GM18868 (cell line): ENCODE measurements at regions not wholly inside any gene's neighbourhood (a gene's known extent, or its start where the extent isn't known, plus 50 kb on each side); places are given as distances from the start of the nearest gene placed in this dataset.

Experiments
- ATAC-seq: cut with Tn5 transposase; IDR thresholded peaks from one replicate; pipeline ENCODE4 v1.9.1; 2021; ENCODE audit warnings: mild to moderate bottlenecking, moderate library complexity; ENCODE audit not compliant: unreplicated experiment

DNA sequence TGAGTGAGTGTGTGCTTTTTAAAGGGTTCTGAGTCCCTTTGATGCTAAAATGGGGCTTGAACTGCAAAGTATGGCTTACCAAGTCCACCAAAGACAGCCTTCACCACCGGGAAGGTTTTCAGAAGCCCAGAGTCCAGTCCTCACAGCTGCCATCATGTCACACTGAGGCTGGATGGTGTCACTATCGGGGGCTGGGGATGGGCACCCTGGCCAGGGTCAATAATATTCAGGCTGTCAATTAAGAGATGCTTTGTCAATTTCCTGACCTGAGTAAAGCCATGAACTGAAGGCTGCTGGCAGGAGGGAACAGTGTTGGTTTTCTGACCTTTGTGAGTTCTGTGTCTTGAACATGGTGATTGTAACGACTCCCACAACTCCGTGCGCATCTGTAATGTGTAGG lies 373.0 kb upstream of the B3GAT1 start:
- ATAC-seq: no peak

DNA sequence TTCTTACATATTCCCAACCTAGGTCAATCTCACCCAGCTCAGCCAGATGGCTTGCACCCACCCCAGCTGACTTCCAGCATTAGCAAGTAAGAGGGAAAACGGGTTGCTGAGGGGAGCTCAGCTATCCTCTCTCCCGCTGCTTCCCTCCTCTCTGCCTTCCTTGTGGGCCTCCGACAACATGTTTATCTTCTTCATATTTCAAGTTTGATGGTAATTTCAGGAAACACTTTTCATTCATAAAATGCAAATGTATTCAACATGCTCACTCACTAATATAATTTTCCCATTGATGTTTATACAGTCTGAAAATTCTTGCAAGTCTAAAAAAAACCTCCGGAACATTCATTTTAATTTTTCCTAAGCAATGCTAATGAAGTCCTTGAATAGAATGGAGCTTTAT lies 372.5 kb upstream of the B3GAT1 start:
- ATAC-seq: no peak

DNA sequence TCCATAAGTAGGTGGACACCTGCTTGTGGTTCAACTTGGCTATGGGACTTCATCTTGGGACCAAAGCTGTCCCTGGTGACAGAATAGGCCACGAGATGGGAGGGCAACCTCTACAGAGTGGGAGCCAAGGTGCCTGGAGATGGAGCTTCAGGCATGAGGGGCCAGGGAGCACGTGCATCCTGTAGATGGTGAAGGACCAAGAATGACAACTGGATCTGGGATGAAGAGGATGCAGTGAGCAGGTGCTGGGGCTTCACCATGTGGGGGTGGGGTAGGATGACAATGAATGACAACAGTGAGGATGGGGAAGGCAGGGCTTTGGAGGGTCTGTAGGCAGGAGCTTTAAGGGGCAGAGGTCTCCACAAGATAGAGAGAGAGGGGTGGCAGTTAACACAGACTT lies 372.0 kb upstream of the B3GAT1 start:
- no peak for ATAC-seq

DNA sequence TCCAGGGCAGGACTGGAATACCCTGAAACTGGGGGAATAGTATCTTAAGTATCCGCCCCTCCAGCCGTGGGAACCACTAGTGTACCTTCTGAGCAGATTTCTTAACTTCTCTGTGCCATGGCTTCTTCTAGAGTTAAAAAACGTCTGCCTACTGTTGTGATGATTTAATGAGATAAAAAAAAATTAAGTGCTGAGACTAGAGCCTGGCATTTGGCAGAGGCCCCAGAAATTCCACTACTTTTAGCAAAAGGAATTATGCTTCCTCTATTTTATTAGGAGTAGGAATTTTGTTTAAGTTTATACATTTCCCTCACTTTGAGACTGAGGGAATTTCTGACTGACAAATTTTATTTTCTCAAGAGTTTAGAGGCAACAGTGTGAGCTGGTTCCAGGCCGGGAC lies 371.2 kb upstream of the B3GAT1 start:
- ATAC-seq: no peak

DNA sequence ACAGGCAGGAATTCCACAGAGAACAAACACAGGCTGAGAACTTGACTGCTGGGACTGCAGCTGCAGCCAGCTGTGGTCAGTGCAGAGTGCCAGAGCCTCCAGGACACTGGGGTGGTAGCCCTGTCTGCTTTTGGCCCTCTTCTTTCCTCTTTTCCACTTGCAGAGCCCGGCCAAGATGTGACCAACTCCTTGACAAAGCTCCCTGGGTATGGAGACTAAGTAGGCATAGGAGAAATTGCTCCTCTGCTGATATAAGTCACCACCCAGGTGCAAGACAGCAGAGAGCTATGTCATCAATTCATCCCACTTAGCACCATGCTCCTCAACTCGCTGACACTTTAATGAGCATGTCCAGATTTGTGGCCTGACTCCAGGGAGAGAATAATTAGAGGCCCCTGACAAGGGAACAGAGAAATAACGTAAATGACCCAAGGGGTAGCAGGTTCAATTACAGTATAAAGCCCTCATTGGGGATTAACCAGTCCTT lies 369.4 kb upstream of the B3GAT1 start:
- ATAC-seq: no peak

DNA sequence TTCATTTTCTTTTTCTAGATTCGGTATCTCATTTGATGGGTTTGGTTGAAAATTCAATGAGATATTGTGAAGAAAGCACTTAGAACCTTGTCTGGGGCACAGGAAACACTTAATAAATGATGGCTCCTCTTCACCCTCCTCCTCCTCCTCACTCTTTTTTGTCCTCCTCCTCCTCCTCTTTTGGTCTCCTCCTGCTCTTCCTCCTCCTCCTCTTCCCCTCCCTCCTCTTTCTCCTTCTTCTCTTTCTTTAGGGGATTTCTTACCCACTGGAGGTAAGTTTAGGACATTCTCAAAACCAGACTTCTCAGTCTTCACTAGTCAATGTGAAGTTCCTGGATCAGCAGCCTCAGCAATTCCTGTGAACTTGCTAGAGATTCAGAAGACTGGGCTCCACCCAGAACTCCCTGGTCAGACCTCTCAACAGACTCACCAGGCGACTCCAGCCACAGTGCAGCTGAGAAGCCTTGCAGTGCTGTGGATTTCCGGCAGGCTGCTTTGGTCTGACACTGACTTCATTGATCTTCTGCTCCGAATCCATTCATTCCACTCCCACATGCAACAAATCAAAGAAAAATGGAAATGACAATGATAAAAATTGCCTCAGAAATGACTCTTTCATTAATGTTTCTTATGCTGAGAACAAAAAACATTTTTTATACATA lies 368.6 kb upstream of the B3GAT1 start:
- ATAC-seq: no peak

DNA sequence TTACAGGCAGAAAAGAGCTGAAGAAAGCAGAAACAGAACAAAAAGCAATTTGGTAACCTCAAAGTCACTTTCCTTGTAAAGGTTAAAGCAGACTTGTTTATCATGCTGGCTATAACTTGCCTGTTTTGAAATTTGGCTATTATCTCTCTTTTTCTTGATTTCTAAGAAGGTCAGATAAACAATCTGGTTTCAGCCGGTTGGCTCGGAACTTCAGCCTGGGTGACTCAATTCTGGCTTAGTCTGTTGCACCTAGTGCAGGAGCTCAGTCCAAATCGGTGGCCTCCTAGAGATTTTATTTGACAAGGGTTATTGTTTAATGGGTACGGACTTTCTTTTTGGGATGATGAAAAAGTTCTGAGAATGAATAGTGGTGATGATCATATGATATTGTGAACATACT lies 367.1 kb upstream of the B3GAT1 start:
- no peak for ATAC-seq

DNA sequence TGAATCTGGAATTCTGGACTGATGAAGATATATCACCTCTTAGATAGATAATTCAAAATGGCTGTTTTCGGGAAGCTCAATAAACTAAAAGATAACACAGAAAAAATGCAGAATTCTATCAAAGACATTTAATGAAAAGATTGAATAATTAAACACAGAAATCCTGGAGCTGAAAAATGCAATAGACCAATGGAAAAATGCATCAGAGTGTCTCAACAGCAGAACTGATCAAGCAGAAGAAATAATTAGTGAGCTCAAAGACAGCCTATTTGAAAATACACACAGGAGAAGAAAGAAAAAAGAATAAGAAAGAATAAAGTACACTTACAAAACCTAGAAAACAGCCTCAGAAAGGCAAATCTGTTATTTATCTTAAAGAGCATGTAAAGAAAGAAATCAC lies 356.4 kb upstream of the B3GAT1 start:
- no peak for ATAC-seq

DNA sequence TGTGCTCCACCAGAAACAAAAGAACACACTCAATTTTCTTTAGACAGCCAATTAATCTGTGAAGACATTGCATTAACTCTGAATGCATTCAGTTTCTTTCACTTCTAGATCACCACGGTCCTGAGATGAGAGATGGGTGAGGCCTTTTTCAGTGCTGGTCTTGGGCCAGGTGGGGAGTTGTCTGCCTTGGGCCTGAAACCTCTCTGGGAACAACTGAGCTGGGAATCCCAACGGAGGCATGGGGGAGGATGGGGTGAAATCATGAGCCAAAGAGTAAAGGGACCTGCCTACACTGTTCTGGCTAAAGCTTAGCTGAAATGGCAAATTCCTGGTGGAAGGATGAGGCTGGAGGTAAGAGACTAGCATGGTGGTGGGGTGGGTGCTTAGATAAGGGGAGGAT lies 353.5 kb upstream of the B3GAT1 start:
- no peak for ATAC-seq

DNA sequence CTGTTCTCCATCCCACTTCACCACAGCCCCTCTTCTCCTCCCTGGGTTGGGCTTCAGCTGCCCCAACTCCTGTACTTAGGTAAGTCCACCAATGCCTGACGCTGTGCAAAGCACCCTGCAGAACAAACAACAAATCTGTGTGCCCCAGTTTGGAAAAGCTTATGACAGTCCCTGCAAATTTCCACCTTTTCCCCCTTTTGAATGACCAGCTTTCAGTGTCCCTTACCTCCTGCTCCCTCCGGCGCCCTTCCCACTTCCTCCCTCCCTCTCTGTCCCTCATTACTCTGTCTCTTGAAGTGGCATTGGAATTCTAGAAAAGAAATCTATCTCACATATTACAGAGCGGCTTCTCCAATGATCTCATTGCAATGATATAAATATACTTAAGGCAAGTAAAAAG lies 352.9 kb upstream of the B3GAT1 start:
- ATAC-seq: no peak

DNA sequence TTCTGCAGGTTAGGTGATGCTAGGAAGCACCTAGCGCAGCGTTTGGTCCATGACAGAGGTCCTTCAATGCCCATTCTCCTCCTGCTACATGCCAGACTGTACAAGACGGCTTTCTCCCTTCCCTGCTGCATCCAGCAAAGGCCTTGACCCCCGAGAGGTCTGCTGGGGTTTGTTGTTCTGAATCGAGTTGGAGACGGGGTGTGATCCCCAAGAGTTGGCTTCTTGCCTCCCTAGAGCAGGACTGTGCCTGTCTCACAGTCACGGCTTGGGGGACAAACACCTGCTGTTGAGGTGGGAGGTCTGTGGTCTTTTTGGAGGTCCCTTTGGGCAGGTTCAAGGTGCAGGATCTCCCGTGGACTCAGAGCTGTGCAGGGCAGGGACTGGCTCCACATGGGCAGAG lies 352.3 kb upstream of the B3GAT1 start:
- no peak for ATAC-seq

DNA sequence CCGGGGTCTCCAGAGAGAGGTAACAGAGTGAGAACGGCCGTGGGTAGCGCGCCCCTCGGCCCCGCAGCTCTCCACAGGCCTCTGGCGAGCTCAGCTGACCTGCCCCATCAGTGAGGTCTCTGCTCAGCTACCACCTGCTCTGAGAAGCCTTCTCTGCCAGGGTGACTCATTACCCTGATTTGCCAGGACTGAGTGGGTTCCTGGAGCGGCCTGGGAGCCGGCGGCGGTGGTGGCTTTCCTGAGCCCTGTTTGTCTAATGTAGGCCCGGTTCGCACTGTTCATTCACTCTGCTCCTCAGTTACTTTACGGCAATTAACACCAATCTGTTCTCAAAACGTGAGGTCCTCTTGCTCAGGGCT lies 351.0 kb upstream of the B3GAT1 start:
- ATAC-seq: no peak

DNA sequence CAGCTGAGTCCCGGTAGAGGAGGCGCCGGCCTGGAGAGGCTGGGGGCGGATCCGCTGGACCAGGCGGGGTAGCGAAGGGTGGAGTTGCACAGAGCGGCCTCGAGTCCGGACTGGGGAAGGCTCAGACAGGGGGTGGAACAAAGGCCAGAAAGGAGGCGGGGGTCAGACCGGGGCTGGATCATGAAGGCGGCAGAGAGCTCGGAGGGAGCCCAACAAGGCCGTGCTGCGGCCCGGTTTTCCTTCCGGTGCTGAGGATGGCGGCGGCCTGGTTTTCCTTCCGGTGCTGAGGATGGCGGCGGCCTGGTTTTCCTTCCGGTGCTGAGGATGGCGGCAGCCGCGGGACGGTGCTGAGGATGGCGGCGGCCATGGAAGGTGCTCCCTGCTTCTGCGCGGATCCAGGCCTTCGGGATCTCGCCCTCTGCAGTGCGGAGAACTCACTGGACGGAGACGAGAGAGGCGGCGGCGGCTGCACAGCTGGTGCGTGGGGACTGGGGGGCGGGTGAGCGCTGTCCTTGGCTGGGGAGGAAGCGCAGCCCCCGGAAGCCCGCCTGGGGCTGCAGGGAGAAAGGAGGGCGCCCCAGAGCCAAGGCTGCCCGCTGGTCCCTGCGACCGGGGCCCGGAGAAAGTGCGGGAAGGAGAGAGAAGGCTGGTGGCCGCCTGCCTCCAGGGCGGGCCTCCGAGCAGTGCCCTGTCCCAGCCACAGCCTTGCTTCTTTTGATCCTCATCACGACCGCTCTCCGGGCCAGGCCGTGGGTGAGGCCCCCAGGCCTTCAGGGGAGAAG lies 350.4 kb upstream of the B3GAT1 start:
- ATAC-seq: no peak

DNA sequence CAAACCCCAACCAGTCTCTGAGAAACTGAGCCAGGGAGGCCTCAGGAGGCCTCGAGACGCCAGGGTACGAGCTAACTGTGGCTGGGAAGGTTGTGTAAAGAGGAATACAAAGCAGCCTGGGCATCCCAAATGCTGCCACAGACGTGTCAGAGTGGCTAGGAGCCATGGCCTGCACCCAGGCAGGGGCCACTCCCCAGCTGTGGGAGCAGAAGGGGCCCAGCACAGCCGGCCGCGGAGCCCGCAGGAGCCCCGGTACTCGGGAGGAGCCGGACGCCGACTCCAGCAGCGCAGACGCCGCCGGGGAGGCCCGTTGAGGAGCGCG lies 349.8 kb upstream of the B3GAT1 start:
- no peak for ATAC-seq

DNA sequence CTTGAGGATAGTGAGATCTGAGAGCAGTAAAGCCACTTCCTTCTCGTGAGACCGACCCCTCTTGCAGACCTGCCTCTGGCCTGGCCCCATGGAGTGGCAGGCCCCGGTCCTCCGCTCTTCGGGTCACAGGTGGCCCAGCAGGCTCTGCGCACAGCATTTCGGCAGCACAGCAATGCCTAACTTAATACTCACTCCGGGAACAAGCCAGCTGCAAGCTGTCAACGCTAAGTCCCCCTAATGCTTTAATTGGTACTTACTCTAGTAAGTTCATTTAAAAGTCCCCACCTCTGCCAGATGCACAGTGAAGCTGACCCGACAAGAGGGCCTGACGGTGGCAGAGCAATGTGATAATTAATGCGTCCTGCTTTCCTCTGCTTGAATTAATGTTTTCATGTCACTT lies 349.3 kb upstream of the B3GAT1 start:
- no peak for ATAC-seq

DNA sequence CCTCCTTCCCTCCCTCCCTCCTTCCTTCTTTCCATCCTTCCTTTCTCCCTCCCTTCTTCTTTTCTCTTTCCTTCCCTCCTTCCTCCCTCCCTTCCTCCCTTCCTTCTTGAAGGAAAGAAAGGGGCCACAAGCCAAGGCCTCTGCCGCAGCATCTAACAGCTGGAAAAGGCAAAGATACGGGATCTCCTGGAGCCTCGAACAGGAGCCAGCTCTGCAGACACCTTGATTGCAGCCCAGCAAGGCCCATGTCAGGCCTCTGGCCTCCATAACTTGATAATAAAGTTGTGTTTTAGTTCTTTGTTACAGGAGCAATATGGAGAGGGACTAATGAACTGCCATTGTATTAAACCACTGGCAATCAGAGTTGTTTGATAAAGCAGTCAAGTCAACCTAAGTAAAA lies 348.9 kb upstream of the B3GAT1 start:
- no peak for ATAC-seq

DNA sequence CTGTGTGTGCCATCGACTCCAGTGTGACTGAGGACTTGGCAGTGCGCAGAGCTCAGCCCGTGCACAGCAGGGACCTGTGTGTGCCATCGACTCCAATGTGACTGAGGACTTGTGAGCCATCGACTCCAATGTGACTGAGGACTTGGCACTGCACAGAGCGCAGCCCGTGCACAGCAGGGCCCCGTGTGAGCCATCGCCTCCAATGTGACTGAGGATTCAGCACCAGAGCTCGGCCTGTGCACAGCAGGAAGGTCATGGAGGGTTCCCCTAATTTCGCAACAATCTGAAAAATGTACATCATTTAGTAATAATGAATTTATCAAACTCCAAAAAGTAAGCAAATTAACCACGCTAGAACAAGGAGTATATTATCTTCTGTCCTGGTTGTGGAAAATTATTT lies 348.3 kb upstream of the B3GAT1 start:
- no peak for ATAC-seq

DNA sequence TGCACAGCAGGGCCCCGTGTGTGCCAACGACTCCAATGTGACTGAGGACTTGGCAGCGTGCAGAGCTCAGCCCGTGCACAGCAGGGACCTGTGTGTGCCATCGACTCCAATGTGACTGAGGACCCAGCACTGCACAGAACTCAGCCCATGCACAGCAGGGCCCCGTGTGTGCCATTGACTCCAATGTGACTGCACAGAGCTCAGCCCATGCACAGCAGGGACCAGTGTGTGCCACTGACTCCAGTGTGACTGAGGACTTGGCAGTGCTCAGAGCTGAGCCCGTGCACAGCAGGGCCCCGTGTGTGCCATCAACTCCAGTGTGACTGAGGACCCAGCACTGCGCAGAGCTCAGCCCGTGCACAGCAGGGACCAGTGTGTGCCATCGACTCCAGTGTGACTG lies 347.8 kb upstream of the B3GAT1 start:
- no peak for ATAC-seq

DNA sequence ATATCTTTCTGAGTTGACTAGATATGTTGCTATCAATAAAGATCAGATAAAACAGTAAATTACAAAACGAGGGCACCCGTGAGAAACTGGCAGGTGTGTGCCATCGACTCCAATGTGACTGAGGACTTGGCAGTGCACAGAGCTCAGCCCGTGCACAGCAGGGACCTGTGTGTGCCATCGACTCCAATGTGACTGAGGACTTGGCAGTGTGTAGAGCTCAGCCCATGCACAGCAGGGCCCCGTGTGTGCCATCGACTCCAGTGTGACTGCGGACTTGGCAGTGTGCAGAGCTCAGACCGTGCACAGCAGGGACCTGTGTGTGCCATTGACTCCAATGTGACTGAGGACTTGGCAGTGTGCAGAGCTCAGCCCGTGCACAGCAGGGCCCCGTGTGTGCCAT lies 347.2 kb upstream of the B3GAT1 start:
- no peak for ATAC-seq

DNA sequence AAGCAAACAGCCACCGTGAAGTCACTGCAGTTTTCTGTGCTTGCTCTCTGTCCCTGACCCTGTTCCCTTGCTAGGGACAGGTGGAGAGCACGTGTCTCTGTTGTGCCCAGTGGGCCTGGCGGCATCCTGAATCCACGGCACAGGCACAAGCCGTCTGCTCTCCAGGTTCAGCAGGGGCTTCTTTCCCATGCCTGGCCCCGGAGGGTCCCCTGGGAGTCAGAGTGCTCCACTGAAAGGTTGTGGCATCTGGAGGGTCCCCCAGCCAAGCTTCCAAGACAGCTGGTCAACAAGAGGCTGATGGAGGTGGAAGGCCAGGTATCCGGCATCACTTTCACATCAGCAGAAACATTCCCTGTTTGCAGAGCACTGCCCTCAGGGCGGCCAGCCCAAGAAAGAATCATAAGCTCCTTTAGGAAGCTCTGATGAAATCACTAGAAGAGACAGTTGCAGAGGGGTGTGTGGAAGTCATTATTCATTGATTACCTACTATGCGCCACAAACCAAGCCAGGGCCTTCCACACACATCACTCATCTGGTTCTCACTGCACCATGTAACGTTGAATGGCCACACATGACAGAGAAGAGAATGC lies 346.4 kb upstream of the B3GAT1 start:
- no peak for ATAC-seq

DNA sequence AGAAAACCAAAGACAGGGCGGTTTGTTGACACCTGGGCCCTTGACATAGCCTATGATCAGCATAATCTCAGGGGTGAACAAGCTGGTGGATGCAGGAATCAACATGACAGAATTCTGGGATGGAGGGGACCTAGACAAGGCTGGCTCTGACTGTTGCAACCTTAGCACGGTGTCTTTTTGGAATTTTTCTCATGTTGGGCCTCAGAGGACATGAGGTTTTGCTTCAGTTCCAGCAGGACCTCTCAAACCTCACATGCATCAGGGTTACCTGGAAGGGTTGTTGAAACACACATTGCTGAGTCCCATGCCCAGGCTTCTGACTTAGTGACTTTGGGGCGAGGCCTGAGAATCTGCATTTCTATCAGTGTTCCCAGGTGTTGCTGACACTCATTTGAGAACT lies 345.6 kb upstream of the B3GAT1 start:
- no peak for ATAC-seq

DNA sequence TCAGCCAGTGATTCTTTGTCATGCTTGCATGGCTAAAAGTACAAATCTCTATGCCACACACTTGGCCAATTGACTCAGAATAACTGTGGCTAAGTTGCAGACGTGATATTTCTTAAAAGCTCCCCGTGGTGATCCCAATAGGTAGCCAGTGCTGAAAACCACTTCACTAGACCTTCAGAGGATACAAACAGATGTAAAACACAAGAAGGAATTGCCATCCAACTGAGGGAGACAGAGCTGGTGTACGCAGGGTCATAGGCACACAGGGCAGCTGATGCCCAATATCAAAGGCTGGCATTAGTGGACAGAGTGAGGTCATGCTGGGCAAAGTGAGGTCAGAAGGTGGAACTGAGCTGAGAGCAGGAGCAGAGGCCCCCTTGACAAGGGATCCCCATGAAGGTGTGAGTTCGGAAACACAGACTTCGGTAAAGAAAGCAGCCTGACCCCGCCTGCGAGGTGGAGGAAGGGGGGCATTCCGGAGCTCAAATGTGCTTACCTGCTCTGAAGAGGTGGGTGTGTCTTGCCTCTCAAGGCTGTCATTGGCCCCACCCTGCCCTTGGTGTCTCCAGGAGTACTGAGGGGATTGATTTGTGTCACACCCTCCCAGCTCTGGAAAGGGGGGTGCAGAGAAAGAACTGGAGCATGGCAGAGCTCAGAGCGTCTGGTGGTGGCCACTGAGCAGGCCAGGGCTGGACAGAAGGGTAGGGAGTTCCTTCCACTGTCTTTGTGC lies 344.9 kb upstream of the B3GAT1 start:
- ATAC-seq: no peak
